ENCODE measurements at regions not wholly inside any gene's neighbourhood (a gene's known extent, or its start where the extent isn't known, plus 50 kb on each side); places are given as distances from the start of the nearest gene placed in this dataset.

GRCh38 chrX:46036508-46036907 is 508.7 kb downstream of the ZNF674 start:
- TF ChIP-seq CTCF (IDR thresholded peaks at IDR 0.05; ENCODE audit: low read depth, low read length) (no peak), MAX (IDR thresholded peaks at IDR 0.05; ENCODE audit: low read depth, low read length) (no peak), MYC (IDR thresholded peaks at IDR 0.05; ENCODE audit: low read depth, low read length) (no peak), POLR2A (IDR thresholded peaks at IDR 0.05; ENCODE audit: extremely low read depth, insufficient read length) (no peak)
- no peak for DNase-seq (ENCODE audit: low read depth)
- H3K4me3 ChIP-seq (ENCODE audit: low read depth, low read length) = no peak overlapping the region

- no peak for TF ChIP-seq CTCF (IDR thresholded peaks at IDR 0.05; ENCODE audit: low read depth, low read length)
- TF ChIP-seq POLR2A (IDR thresholded peaks at IDR 0.05; ENCODE audit: extremely low read depth, insufficient read length) = no peak
- TF ChIP-seq MAX (IDR thresholded peaks at IDR 0.05; ENCODE audit: low read depth, low read length) = no peak
- TF ChIP-seq MYC (IDR thresholded peaks at IDR 0.05; ENCODE audit: low read depth, low read length) = no peak
- no peak for DNase-seq (ENCODE audit: low read depth)
- no peak overlapping the region for H3K4me3 ChIP-seq (ENCODE audit: low read depth, low read length)
These were observed 510.4 kb downstream of the ZNF674 start for GRCh38 chrX:46034868-46035267.

GRCh38 chrX:46029777-46030176 is 515.4 kb downstream of the ZNF674 start:
- no peak overlapping the region for H3K4me3 ChIP-seq (ENCODE audit: low read depth, low read length)
- DNase-seq (ENCODE audit: low read depth) = no peak
- TF ChIP-seq CTCF (IDR thresholded peaks at IDR 0.05; ENCODE audit: low read depth, low read length) (no peak), POLR2A (IDR thresholded peaks at IDR 0.05; ENCODE audit: extremely low read depth, insufficient read length) (no peak), MAX (IDR thresholded peaks at IDR 0.05; ENCODE audit: low read depth, low read length) (no peak), MYC (IDR thresholded peaks at IDR 0.05; ENCODE audit: low read depth, low read length) (no peak)

- no peak for DNase-seq (ENCODE audit: low read depth)
- H3K4me3 ChIP-seq (ENCODE audit: low read depth, low read length) = no peak overlapping the region
- no peak for TF ChIP-seq MAX (IDR thresholded peaks at IDR 0.05; ENCODE audit: low read depth, low read length)
These were observed 528.9 kb downstream of the ZNF674 start for GRCh38 chrX:46016296-46016695.

- H3K4me3 ChIP-seq (ENCODE audit: low read depth, low read length) = no peak overlapping the region
- DNase-seq (ENCODE audit: low read depth) = no peak
- no peak for TF ChIP-seq MAX (IDR thresholded peaks at IDR 0.05; ENCODE audit: low read depth, low read length)
- TF ChIP-seq POLR2A (IDR thresholded peaks at IDR 0.05; ENCODE audit: extremely low read depth, insufficient read length) = no peak
- no peak for TF ChIP-seq CTCF (IDR thresholded peaks at IDR 0.05; ENCODE audit: low read depth, low read length)
- TF ChIP-seq MYC (IDR thresholded peaks at IDR 0.05; ENCODE audit: low read depth, low read length) = no peak
These were observed 529.6 kb downstream of the ZNF674 start for GRCh38 chrX:46015653-46016052.

- no peak for DNase-seq (ENCODE audit: low read depth)
- TF ChIP-seq MAX (IDR thresholded peaks at IDR 0.05; ENCODE audit: low read depth, low read length) (no peak), CTCF (IDR thresholded peaks at IDR 0.05; ENCODE audit: low read depth, low read length) (no peak), POLR2A (IDR thresholded peaks at IDR 0.05; ENCODE audit: extremely low read depth, insufficient read length) (no peak), MYC (IDR thresholded peaks at IDR 0.05; ENCODE audit: low read depth, low read length) (no peak)
- H3K4me3 ChIP-seq (ENCODE audit: low read depth, low read length) = no peak overlapping the region
These were observed 552.7 kb downstream of the ZNF674 start for GRCh38 chrX:45992402-45993123.

Data from NB4 (cell line).